MCF 10A (cell line): ENCODE measurements at regions not wholly inside any gene's neighbourhood (a gene's known extent, or its start where the extent isn't known, plus 50 kb on each side); places are given as distances from the start of the nearest gene placed in this dataset.

ENCODE experiments used
- BruUV-seq: library from RNA; stranded (reverse); fragments of 400-500 nt; replicated peaks from 2 replicates; lab custom pipeline; 2021; lab: Mats Ljungman, UMichigan
- CTCF ChIA-PET: fragments of 300-600 bp; sonication (Branson Sonifier 250); formaldehyde crosslinking; extraction: SDS; loops from one replicate; lab custom pipeline; 2021; ENCODE audit warnings: antibody characterized with exemption, inconsistent platforms; lab: Yijun Ruan, JAX
- POLR2A ChIA-PET: fragments of 300-600, 350-650 bp; sonication (Branson Sonifier 250); formaldehyde crosslinking; extraction: SDS; loops from one replicate; lab custom pipeline; 2020; ENCODE audit warnings: antibody characterized with exemption, inconsistent platforms; lab: Yijun Ruan, JAX
- DNase-seq: peaks from one replicate; pipeline ENCODE4 v3.0.0-alpha.2; 2018; ENCODE audit not compliant: unreplicated experiment
- H3K27ac Mint-ChIP-seq: one replicate; pipeline ENCODE4 v1.8.0; 2022; ENCODE audit warnings: mild to moderate bottlenecking, low read depth, mixed read lengths; ENCODE audit not compliant: unreplicated experiment
- H3K27me3 Mint-ChIP-seq: one replicate; pipeline ENCODE4 v1.8.0; 2022; ENCODE audit warnings: mixed read lengths; ENCODE audit not compliant: insufficient read depth, unreplicated experiment
- H3K36me3 Mint-ChIP-seq: one replicate; pipeline ENCODE4 v1.8.0; 2022; ENCODE audit warnings: mild to moderate bottlenecking, moderate library complexity, mixed read lengths; ENCODE audit not compliant: insufficient read depth, unreplicated experiment
- H3K4me1 Mint-ChIP-seq: one replicate; pipeline ENCODE4 v1.8.0; 2022; ENCODE audit warnings: mixed read lengths; ENCODE audit not compliant: insufficient read depth, unreplicated experiment
- H3K4me3 Mint-ChIP-seq: one replicate; pipeline ENCODE4 v1.8.0; 2022; ENCODE audit warnings: mild to moderate bottlenecking, moderate library complexity, mixed read lengths; ENCODE audit not compliant: unreplicated experiment
- H3K9me3 Mint-ChIP-seq: one replicate; pipeline ENCODE4 v1.8.0; 2022; ENCODE audit warnings: mixed read lengths; ENCODE audit not compliant: unreplicated experiment
- CTCF ChIP-seq: fragments of 200-600 bp; IDR thresholded peaks from one replicate; pipeline ENCODE4 v1.8.0; 2022; ENCODE audit warnings: antibody characterized with exemption, mild to moderate bottlenecking; ENCODE audit not compliant: unreplicated experiment
- intact Hi-C: fragments of 100-400 bp; cut with micrococcal nuclease; formaldehyde crosslinking; loops from 2 replicates; pipeline ENCODE4 v1.14.1; 2022

- no TSS peak for BruUV-seq
- ChIA-PET POLR2A (no interaction called here), CTCF (interaction anchor here (0.8 kb wide), 1 partner anchor 11 kb away, joined by 3 read pairs; no protein-coding TSS in a partner anchor)
- no peak for DNase-seq
- H3K4me1 Mint-ChIP-seq: no peaks in the 10 kb centered on the region
- H3K36me3 Mint-ChIP-seq: no peaks in the 10 kb centered on the region
- no peak overlapping the region for H3K4me3 Mint-ChIP-seq
- intact Hi-C loops: no loop called here
- no peak overlapping the region for H3K27ac Mint-ChIP-seq
- H3K27me3 Mint-ChIP-seq: no peaks in the 10 kb centered on the region
- TF ChIP-seq CTCF: no peak
- H3K9me3 Mint-ChIP-seq: peaks cover 5% of the 10 kb centered on the region
Measured at GRCh38 chrX:120680090-120680489, 50.2 kb upstream of the C1GALT1C1 start.
